ENCODE measurements at regions not wholly inside any gene's neighbourhood (a gene's known extent, or its start where the extent isn't known, plus 50 kb on each side); places are given as distances from the start of the nearest gene placed in this dataset.

- intact Hi-C loops (cut with micrococcal nuclease): no loop called here
- H3K4me2 ChIP-seq (replicated peaks; ENCODE audit: low read depth, low read length, poor library complexity, severe bottlenecking): no peak overlapping the region
- H3K27ac ChIP-seq (ENCODE audit: low read length in 2 of 2): no peak overlapping the region
- H2AFZ ChIP-seq (ENCODE audit: insufficient read depth, low read depth, low read length, poor library complexity, severe bottlenecking): no peak overlapping the region
- ChIA-PET CTCF (no interaction called here), POLR2A (no interaction called here)
- WGBS (ENCODE audit: insufficient coverage): 92% methylated on average over 1 of the region's 1 CpG
- no peaks in the 10 kb centered on the region for H3K27me3 ChIP-seq (replicated peaks in 1 of 4; ENCODE audit: control extremely low read depth in 1 of 4, control insufficient read depth in 3 of 4, insufficient read depth in 4 of 4, low read length in 3 of 4)
- TF ChIP-seq CTCF (IDR thresholded peaks at IDR 0.05): no peak
- no peak for TF ChIP-seq EZH2 (IDR thresholded peaks at IDR 0.05; ENCODE audit: borderline replicate concordance, insufficient read depth, low read depth, low read length, poor library complexity, severe bottlenecking)
- Mint-ChIP-seq H3K27ac (no peak overlapping the region), H3K4me3 (no peak overlapping the region), H3K9me3 (ENCODE audit: insufficient read depth) (no peaks in the 10 kb centered on the region), H3K27me3 (no peaks in the 10 kb centered on the region), H3K4me1 (no peaks in the 10 kb centered on the region)
- DNase-seq (no peak), ATAC-seq (ENCODE audit: low read depth) (no peak)
- H3K36me3 ChIP-seq (replicated peaks in 1 of 2; ENCODE audit: control extremely low read depth in 1 of 2, control insufficient read depth in 1 of 2, extremely low read depth in 1 of 2, insufficient read depth in 2 of 2, low read length in 1 of 2): no peaks in the 10 kb centered on the region
- H3K9ac ChIP-seq (ENCODE audit: low read length): no peak overlapping the region
- no peaks in the 10 kb centered on the region for H3K9me3 ChIP-seq (ENCODE audit: control extremely low read depth in 1 of 3, control insufficient read depth in 2 of 3, insufficient read depth in 1 of 3, low read length in 2 of 3)
- H3K79me2 ChIP-seq (ENCODE audit: control insufficient read depth, insufficient read depth, low read length): no peaks in the 10 kb centered on the region
- no peak overlapping the region for H3K4me3 ChIP-seq (ENCODE audit: control extremely low read depth in 1 of 5, extremely low read depth in 1 of 5, insufficient read depth in 1 of 5, low read depth in 2 of 5, low read length in 4 of 5)
- H3K4me1 ChIP-seq (ENCODE audit: control insufficient read depth in 2 of 2, insufficient read depth in 2 of 2, low read length in 2 of 2): no peaks in the 10 kb centered on the region
- H4K20me1 ChIP-seq (ENCODE audit: control insufficient read depth, insufficient read depth, low read length, poor library complexity, severe bottlenecking): no peaks in the 10 kb centered on the region
Observed at GRCh38 chr14:29278301-29279263, 512.0 kb downstream of the FOXG1 start.

GRCh38 chr14:29282169-29282568, 515.6 kb downstream of the FOXG1 start:
- ATAC-seq (ENCODE audit: low read depth): no peak
- H4K20me1 ChIP-seq (ENCODE audit: control insufficient read depth, insufficient read depth, low read length, poor library complexity, severe bottlenecking): no peaks in the 10 kb centered on the region

More at GRCh38 chr14:29282169-29282568, 515.6 kb downstream of the FOXG1 start:
- TF ChIP-seq CTCF (IDR thresholded peaks at IDR 0.05) (no peak), EZH2 (IDR thresholded peaks at IDR 0.05; ENCODE audit: borderline replicate concordance, insufficient read depth, low read depth, low read length, poor library complexity, severe bottlenecking) (no peak)
- Mint-ChIP-seq H3K4me1 (no peaks in the 10 kb centered on the region), H3K27ac (no peak overlapping the region), H3K4me3 (no peak overlapping the region), H3K9me3 (ENCODE audit: insufficient read depth) (no peaks in the 10 kb centered on the region), H3K27me3 (no peaks in the 10 kb centered on the region)
- no peaks in the 10 kb centered on the region for H3K27me3 ChIP-seq (replicated peaks in 1 of 4; ENCODE audit: control extremely low read depth in 1 of 4, control insufficient read depth in 3 of 4, insufficient read depth in 4 of 4, low read length in 3 of 4)
- intact Hi-C loops (cut with micrococcal nuclease): no loop called here
- CTCF ChIA-PET: no interaction called here
- no peaks in the 10 kb centered on the region for H3K36me3 ChIP-seq (replicated peaks in 1 of 2; ENCODE audit: control extremely low read depth in 1 of 2, control insufficient read depth in 1 of 2, extremely low read depth in 1 of 2, insufficient read depth in 2 of 2, low read length in 1 of 2)
- H3K4me3 ChIP-seq (ENCODE audit: control extremely low read depth in 1 of 5, extremely low read depth in 1 of 5, insufficient read depth in 1 of 5, low read depth in 2 of 5, low read length in 4 of 5): no peak overlapping the region
- no peak overlapping the region for H2AFZ ChIP-seq (ENCODE audit: insufficient read depth, low read depth, low read length, poor library complexity, severe bottlenecking)
- H3K9ac ChIP-seq (ENCODE audit: low read length): no peak overlapping the region
- no peaks in the 10 kb centered on the region for H3K9me3 ChIP-seq (ENCODE audit: control extremely low read depth in 1 of 3, control insufficient read depth in 2 of 3, insufficient read depth in 1 of 3, low read length in 2 of 3)
- H3K27ac ChIP-seq (ENCODE audit: low read length in 2 of 2): no peak overlapping the region
- POLR2A ChIA-PET: no interaction called here
- DNase-seq: no peak
- WGBS (ENCODE audit: insufficient coverage): no CpG with 5 or more reads among the region's 1 CpG
- H3K4me1 ChIP-seq (ENCODE audit: control insufficient read depth in 2 of 2, insufficient read depth in 2 of 2, low read length in 2 of 2): no peaks in the 10 kb centered on the region
- H3K4me2 ChIP-seq (replicated peaks; ENCODE audit: low read depth, low read length, poor library complexity, severe bottlenecking): no peak overlapping the region
- no peaks in the 10 kb centered on the region for H3K79me2 ChIP-seq (ENCODE audit: control insufficient read depth, insufficient read depth, low read length)

Data from B cell (primary cell).